Muscle layer of colon (tissue), 2 donors: ENCODE measurements at regions not wholly inside any gene's neighbourhood (a gene's known extent, or its start where the extent isn't known, plus 50 kb on each side); places are given as distances from the start of the nearest gene placed in this dataset.
A peak's percentile ranks its signal among the peaks of the same experiment; 100 is the strongest.

Experiments used
- H3K27ac ChIP-seq: one replicate; pipeline ENCODE4 v1.7.0; 2013; ENCODE audit warnings: low read depth, mild to moderate bottlenecking, low read length, moderate library complexity
- H3K27me3 ChIP-seq, 2 donors: one replicate each; pipeline ENCODE4 v1.7.0; 2013; ENCODE audit warnings: low read length in 2 of 2, mild to moderate bottlenecking in 2 of 2; ENCODE audit not compliant: insufficient read depth in 2 of 2, control insufficient read depth in 1 of 2
- H3K36me3 ChIP-seq: one replicate; pipeline ENCODE4 v1.7.0; 2013; ENCODE audit warnings: mild to moderate bottlenecking, low read length; ENCODE audit not compliant: insufficient read depth
- H3K4me1 ChIP-seq: one replicate; pipeline ENCODE4 v1.7.0; 2013; ENCODE audit warnings: mild to moderate bottlenecking, low read length; ENCODE audit not compliant: insufficient read depth
- H3K4me3 ChIP-seq, 2 donors: one replicate each; pipeline ENCODE4 v1.7.0; 2013; ENCODE audit warnings: low read length in 2 of 2, low read depth in 1 of 2, mild to moderate bottlenecking in 1 of 2, moderate library complexity in 1 of 2
- H3K9ac ChIP-seq: one replicate; pipeline ENCODE4 v1.7.0; 2013; ENCODE audit warnings: low read length
- H3K9me3 ChIP-seq: one replicate; pipeline ENCODE4 v1.7.0; 2013; ENCODE audit warnings: mild to moderate bottlenecking, low read length
- donor health status: abdominal sarcoma.
- donor health status: Adenocarcinoma of cecum.

DNA sequence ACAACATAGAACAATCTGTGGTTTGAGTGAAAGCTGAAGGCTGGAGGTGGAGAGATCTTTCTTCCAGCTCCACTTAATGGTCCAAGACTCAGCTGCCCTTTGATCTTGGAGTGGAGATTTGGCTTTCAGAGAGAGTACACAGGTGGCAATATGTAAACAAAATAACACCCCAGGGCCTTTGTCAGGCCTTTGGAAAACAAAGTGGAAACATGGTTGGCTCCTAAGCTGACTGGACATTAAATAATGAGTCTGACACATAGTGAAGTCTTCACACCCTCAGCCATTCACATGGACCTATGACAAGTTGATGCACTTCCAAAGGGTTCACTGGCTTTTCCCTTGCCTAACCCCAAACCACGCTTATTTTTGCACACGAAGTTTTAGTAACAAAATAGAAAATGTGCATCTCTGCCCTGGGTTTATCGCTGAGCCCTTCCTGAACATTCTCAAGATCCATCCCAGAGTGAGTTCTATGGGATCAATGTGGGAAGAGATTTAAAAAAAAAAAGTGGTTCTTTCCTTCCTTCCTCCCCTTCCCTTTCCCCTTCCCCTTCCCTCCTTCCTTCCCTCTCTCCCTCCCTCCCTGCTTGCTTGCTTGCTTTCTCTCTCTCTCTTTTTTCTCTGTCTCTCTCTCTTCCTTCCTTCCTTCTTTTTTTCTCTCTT lies 201.3 kb upstream of the NT5C1B start:
- H3K9ac ChIP-seq = no peak overlapping the region
- H3K27me3 ChIP-seq = no peaks in the 10 kb centered on the region
- no peaks in the 10 kb centered on the region for H3K9me3 ChIP-seq
- no peak overlapping the region for H3K27ac ChIP-seq
- H3K4me1 ChIP-seq = peaks cover 36% of the 10 kb centered on the region
- no peaks in the 10 kb centered on the region for H3K36me3 ChIP-seq
- H3K4me3 ChIP-seq = no peak overlapping the region

DNA sequence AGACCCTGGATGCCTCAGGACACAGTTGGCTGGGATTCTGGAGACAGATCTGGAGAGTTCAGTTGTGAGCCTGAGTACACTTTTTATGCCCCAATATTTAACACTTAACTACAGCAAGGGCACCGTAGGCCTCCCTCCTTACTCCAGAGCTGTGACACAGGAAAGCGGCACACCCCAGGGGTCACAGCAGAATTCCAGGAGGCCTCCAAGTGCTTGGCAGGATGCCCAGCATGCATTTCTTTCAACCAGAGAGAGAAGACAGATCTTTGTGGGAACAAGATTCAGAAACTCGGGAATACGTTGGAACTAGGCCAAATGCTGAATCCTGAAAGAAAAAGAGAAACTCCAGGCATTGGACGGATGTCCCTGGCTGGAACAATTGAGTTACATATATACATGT lies 199.2 kb upstream of the NT5C1B start:
- Histone ChIP-seq H3K4me1 (peaks cover 34% of the 10 kb centered on the region), H3K36me3 (no peaks in the 10 kb centered on the region), H3K27me3 (no peaks in the 10 kb centered on the region), H3K9ac (no peak overlapping the region), H3K4me3 (no peak overlapping the region), H3K9me3 (no peaks in the 10 kb centered on the region), H3K27ac (peak overlapping the region; percentile 45)

DNA sequence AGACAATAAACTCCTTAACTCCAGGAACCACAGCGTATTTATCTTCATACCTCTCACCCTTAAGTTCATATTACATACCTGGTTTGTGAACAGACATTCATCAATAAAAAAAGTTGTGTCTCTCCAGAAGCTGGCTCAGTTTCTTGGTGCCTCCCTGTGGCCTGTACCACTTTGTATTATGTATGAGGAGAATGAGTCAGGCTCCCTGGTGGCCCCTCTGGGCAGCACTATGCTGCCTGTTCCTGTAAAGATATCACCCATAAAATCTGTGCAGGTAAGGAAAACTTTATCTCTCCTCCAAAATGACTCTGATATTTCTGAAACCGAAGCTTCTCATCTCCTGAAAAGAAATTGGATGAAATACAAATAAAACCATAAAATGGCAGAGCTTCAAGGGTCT lies 198.4 kb upstream of the NT5C1B start:
- H3K4me1 ChIP-seq = peaks cover 26% of the 10 kb centered on the region
- H3K9ac ChIP-seq = no peak overlapping the region
- no peaks in the 10 kb centered on the region for H3K9me3 ChIP-seq
- no peaks in the 10 kb centered on the region for H3K27me3 ChIP-seq
- no peaks in the 10 kb centered on the region for H3K36me3 ChIP-seq
- no peak overlapping the region for H3K4me3 ChIP-seq
- H3K27ac ChIP-seq = no peak overlapping the region

DNA sequence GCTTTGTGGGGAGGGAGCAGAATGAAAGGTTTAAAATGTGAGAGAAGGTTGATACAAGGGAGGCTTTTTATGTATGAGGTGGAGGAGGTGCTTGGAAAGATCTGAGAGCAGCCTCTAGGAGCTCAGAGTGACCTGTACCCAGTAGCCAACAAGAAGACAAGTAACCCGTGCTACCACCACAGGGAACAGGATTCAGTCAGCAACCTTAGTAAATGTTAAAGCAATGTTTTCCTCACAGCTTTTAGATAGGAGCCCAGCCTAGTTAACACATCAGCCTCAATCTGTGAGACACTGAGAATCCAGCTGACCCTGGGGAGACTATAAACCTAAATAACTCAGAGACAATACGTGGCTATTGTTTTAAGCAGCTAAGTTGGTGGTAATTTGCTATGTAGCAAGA lies 194.9 kb upstream of the NT5C1B start:
- Histone ChIP-seq H3K4me3 (no peak overlapping the region), H3K27me3 (no peaks in the 10 kb centered on the region), H3K9ac (no peak overlapping the region), H3K27ac (no peak overlapping the region), H3K4me1 (no peaks in the 10 kb centered on the region), H3K36me3 (no peaks in the 10 kb centered on the region), H3K9me3 (no peaks in the 10 kb centered on the region)

DNA sequence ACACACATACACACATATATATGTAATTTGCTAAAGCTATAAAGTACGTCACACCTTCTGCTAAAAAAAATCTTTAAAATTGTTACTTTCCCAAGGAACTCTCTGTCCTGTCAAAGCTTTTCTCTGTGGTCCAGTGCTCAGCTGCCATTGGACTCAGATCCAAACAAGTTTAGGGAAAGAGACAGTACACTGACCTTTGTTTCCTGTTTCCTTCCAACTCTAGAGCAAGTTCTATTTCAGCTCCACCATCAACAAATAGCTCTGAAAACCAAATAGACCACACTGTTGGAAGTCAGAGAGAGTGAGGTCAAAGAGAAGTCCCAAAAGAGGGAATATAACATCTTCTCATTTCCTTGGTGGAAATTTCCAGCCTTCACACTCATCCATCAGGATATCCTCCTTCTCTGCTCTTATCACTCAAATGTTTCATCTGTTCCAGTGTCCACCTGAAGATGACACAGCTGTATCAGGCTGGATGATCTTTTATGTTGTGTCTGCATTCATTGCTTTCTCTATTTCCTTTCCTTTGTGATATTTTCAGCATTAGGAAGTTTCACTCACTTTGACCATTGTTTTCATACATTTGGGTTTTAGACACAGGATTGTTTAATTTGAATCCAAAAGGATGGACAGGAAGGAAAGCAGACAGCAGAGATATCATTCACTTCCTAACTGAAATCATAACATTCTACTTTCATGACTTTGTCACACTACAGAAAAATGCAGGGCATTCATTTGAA lies 192.3 kb upstream of the NT5C1B start:
- no peaks in the 10 kb centered on the region for H3K4me1 ChIP-seq
- no peaks in the 10 kb centered on the region for H3K9me3 ChIP-seq
- no peaks in the 10 kb centered on the region for H3K36me3 ChIP-seq
- no peak overlapping the region for H3K9ac ChIP-seq
- no peak overlapping the region for H3K27ac ChIP-seq
- H3K27me3 ChIP-seq = no peaks in the 10 kb centered on the region
- H3K4me3 ChIP-seq = no peak overlapping the region

DNA sequence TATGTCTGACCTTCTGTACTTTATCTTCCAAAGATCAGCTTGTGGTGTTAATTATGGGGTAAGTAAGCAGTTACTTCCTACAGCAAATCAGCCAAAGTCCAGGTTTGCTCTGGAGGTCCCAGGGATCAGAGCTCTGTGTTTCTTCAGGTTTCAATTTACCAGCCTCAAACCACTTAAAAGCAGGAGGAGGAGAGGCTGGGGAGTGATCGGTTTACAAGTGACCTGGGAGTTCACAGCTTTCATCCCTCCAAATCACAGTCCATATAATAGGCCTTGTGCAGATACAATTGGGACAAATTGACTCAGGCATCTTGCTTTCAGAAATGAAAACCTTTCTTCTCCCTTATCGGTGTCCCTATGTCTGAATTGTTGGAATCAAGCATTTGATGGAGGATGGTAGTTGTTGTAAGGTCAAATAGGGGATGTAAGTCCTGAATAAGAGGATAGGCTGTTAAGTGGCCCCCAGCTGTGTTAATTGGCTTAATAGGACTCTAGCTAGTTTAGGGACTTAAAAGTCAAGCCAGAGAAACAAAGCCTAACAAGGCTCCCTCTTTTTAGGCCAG lies 188.0 kb upstream of the NT5C1B start:
- Histone ChIP-seq H3K9me3 (no peaks in the 10 kb centered on the region), H3K27me3 (no peaks in the 10 kb centered on the region), H3K36me3 (no peaks in the 10 kb centered on the region), H3K4me3 (no peak overlapping the region), H3K9ac (no peak overlapping the region), H3K4me1 (no peaks in the 10 kb centered on the region), H3K27ac (no peak overlapping the region)

DNA sequence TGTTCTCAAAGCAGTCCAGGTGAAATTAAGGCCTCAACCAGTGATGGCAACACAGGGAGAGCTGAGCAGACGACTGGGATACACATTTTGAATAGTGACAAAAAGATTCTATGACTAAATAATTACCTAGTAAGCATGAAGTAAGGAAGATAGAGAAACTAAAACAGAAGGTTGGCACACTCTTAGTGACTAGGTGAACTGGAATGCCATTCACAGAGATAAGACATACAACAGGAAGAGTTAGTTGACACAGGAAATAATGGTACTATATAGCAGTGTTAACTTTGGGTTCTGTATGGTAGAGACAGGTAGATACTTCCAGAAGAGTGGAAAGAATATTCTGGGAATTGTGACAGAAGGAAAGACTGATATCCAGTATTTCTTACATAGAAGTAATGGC lies 181.8 kb upstream of the NT5C1B start:
- no peaks in the 10 kb centered on the region for H3K4me1 ChIP-seq
- no peak overlapping the region for H3K27ac ChIP-seq

DNA sequence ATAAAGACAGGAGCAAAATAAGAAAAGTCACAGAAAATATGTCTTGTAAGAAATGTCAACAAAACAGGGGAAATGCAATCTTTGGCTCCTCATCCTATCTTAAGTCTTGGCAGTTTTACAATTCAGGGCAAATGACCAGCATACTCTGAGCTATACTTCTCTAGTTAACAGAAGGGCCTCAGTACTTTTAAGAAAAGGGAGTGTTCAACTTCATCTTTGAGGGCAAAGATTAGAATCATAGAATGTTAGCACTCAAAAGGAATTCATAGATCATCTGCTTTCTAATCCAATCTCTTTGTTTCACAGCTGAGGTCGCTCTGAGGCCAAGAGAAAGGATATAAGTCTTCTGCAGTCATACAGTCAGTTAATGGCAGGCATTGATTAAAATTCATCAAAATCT lies 174.0 kb upstream of the NT5C1B start:
- Histone ChIP-seq H3K4me1 (no peaks in the 10 kb centered on the region), H3K9ac (no peak overlapping the region), H3K4me3 (no peak overlapping the region), H3K27me3 (no peaks in the 10 kb centered on the region), H3K36me3 (no peaks in the 10 kb centered on the region), H3K27ac (no peak overlapping the region), H3K9me3 (no peaks in the 10 kb centered on the region)

More for the DNA sequence above, 181.8 kb upstream of the NT5C1B start:
- Histone ChIP-seq H3K4me3 (no peak overlapping the region), H3K9ac (no peak overlapping the region), H3K9me3 (no peaks in the 10 kb centered on the region), H3K27me3 (no peaks in the 10 kb centered on the region), H3K36me3 (no peaks in the 10 kb centered on the region)

DNA sequence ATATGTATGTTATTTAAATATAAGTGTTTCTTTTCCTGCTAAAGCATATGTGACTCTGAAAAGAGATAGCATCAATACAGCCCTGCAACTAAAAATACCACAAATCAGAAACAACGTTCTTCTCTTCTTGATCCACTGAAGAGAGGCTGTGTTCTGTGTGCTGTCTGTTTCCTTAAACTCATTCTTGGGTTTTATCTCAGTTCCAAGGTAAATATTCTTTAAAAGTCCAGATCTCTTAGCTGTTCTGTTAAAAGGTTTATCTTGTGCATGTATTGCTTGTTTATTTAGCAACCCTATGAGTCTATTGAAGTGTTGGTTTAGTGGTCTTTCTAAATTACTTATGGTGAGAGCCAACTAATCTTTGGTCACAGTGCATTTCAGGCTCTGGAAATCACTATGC lies 173.3 kb upstream of the NT5C1B start:
- no peak overlapping the region for H3K27ac ChIP-seq
- no peaks in the 10 kb centered on the region for H3K9me3 ChIP-seq
- no peak overlapping the region for H3K9ac ChIP-seq
- no peak overlapping the region for H3K4me3 ChIP-seq
- H3K4me1 ChIP-seq = no peaks in the 10 kb centered on the region
- no peaks in the 10 kb centered on the region for H3K27me3 ChIP-seq
- no peaks in the 10 kb centered on the region for H3K36me3 ChIP-seq

DNA sequence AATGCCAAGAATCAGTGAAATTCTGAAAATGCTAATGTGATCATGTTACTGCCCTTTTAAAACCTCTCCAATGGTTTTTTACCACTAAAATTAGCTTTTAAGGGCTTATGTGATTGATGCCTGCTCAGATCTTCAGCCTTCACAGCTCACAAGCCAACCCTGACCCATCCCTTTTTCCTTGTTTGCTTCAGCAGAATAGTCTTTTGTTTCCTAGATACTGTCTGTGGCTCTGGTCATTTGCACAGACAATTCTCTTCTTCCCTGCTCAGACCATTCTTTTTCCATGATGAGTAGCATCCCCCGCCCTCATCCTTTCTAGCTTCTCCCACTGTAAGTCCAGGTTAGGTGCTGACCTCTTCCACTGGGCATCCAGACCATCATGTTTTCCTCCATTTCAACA lies 164.9 kb upstream of the NT5C1B start:
- H3K27ac ChIP-seq = no peak overlapping the region
- H3K27me3 ChIP-seq = no peaks in the 10 kb centered on the region
- no peaks in the 10 kb centered on the region for H3K36me3 ChIP-seq
- no peak overlapping the region for H3K4me3 ChIP-seq
- peaks cover 13% of the 10 kb centered on the region for H3K4me1 ChIP-seq
- no peak overlapping the region for H3K9ac ChIP-seq
- no peaks in the 10 kb centered on the region for H3K9me3 ChIP-seq

DNA sequence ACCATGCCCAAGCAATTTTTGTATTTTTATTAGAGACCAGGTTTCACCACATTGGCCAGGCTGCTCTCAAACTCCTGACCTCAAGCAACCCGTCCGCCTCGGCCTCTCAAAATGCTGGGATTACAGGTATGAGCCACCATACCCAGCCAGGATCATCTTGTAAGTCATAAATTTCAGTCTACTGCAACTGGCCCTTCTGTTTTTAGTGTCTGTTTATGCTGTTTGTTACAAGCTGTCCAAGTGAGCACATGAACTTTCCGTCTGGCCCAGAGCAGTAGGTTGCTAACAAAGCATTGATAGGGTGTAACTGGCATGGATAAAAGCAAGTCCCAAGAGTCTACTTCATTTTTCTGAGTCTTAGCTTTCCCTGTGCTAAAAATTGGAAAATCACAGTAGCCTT lies 164.4 kb upstream of the NT5C1B start:
- H3K27ac ChIP-seq = no peak overlapping the region
- no peaks in the 10 kb centered on the region for H3K9me3 ChIP-seq
- no peaks in the 10 kb centered on the region for H3K36me3 ChIP-seq
- H3K9ac ChIP-seq = no peak overlapping the region
- peaks cover 13% of the 10 kb centered on the region for H3K4me1 ChIP-seq
- no peak overlapping the region for H3K4me3 ChIP-seq
- H3K27me3 ChIP-seq = no peaks in the 10 kb centered on the region
